NCI-H345 (cell line): ENCODE measurements at regions not wholly inside any gene's neighbourhood (a gene's known extent, or its start where the extent isn't known, plus 50 kb on each side); places are given as distances from the start of the nearest gene placed in this dataset.

ENCODE experiments used
- DNase-seq: peaks from one replicate; lab custom pipeline; 2025; lab: John Stamatoyannopoulos, UW

GRCh38 chr5:113902917-113903660 lies 389.6 kb downstream of the YTHDC2 start:
- DNase-seq = no peak

- DNase-seq = no peak
Observed at GRCh38 chr5:113909782-113910181, 396.3 kb downstream of the YTHDC2 start.

GRCh38 chr5:113917997-113918396 lies 404.5 kb downstream of the YTHDC2 start:
- no peak for DNase-seq

GRCh38 chr5:113922343-113922742 lies 408.8 kb downstream of the YTHDC2 start:
- DNase-seq = no peak

GRCh38 chr5:113935453-113935852 lies 422.0 kb downstream of the YTHDC2 start:
- no peak for DNase-seq

GRCh38 chr5:113937301-113937700 lies 423.8 kb downstream of the YTHDC2 start:
- no peak for DNase-seq

GRCh38 chr5:113939988-113940387 lies 421.9 kb upstream of the KCNN2 start:
- DNase-seq = no peak

GRCh38 chr5:113950186-113950585 lies 411.7 kb upstream of the KCNN2 start:
- no peak for DNase-seq

- no peak for DNase-seq
Observed at GRCh38 chr5:113965225-113965624, 396.6 kb upstream of the KCNN2 start.

GRCh38 chr5:113969901-113970300 lies 392.0 kb upstream of the KCNN2 start:
- no peak for DNase-seq

GRCh38 chr5:113971454-113971853 lies 390.4 kb upstream of the KCNN2 start:
- no peak for DNase-seq

GRCh38 chr5:113974976-113975375 lies 386.9 kb upstream of the KCNN2 start:
- no peak for DNase-seq

- no peak for DNase-seq
Observed at GRCh38 chr5:113984928-113985327, 376.9 kb upstream of the KCNN2 start.

- no peak for DNase-seq
Observed at GRCh38 chr5:113985505-113985904, 376.4 kb upstream of the KCNN2 start.

- DNase-seq = no peak
Observed at GRCh38 chr5:113989278-113989912, 372.5 kb upstream of the KCNN2 start.

GRCh38 chr5:113989913-113990305 lies 372.0 kb upstream of the KCNN2 start:
- no peak for DNase-seq

GRCh38 chr5:114001076-114001475 lies 360.8 kb upstream of the KCNN2 start:
- DNase-seq = no peak

- DNase-seq = no peak
Observed at GRCh38 chr5:114006582-114006981, 355.3 kb upstream of the KCNN2 start.

GRCh38 chr5:114007678-114008077 lies 354.2 kb upstream of the KCNN2 start:
- no peak for DNase-seq

- DNase-seq = no peak
Observed at GRCh38 chr5:114010362-114010761, 351.5 kb upstream of the KCNN2 start.

- DNase-seq = no peak
Observed at GRCh38 chr5:114018186-114018585, 343.7 kb upstream of the KCNN2 start.

- DNase-seq = no peak
Observed at GRCh38 chr5:114038756-114039155, 323.1 kb upstream of the KCNN2 start.

GRCh38 chr5:114050087-114050486 lies 311.8 kb upstream of the KCNN2 start:
- DNase-seq = no peak

GRCh38 chr5:114053372-114053771 lies 308.5 kb upstream of the KCNN2 start:
- no peak for DNase-seq
